Amygdala (tissue), 56 donors: ENCODE measurements at regions not wholly inside any gene's neighbourhood (a gene's known extent, or its start where the extent isn't known, plus 50 kb on each side); places are given as distances from the start of the nearest gene placed in this dataset.

Source experiments
- DNase-seq, 56 donors: peaks; one replicate each; lab custom pipeline; 2025; lab: John Stamatoyannopoulos, UW

- DNase-seq = no peak
Measured at GRCh38 chr10:107284187-107284586, 119.7 kb upstream of the SORCS1 start.

- no peak for DNase-seq
Measured at GRCh38 chr10:107280293-107280692, 115.8 kb upstream of the SORCS1 start.

- no peak for DNase-seq
Measured at GRCh38 chr10:107277591-107277990, 113.1 kb upstream of the SORCS1 start.

- DNase-seq = no peak
Measured at GRCh38 chr10:107275806-107276205, 111.3 kb upstream of the SORCS1 start.

- DNase-seq = no peak
Measured at GRCh38 chr10:107269626-107270025, 105.1 kb upstream of the SORCS1 start.

GRCh38 chr10:107264742-107265141, 100.2 kb upstream of the SORCS1 start:
- no peak for DNase-seq

GRCh38 chr10:107244122-107244521, 79.6 kb upstream of the SORCS1 start:
- DNase-seq = no peak

GRCh38 chr10:107238275-107238674, 73.8 kb upstream of the SORCS1 start:
- no peak for DNase-seq

GRCh38 chr10:107232013-107232412, 67.5 kb upstream of the SORCS1 start:
- DNase-seq = no peak

GRCh38 chr10:107230887-107231286, 66.4 kb upstream of the SORCS1 start:
- no peak for DNase-seq

- DNase-seq = no peak
Measured at GRCh38 chr10:107215681-107216080, 51.2 kb upstream of the SORCS1 start.
